ENCODE measurements at regions not wholly inside any gene's neighbourhood (a gene's known extent, or its start where the extent isn't known, plus 50 kb on each side); places are given as distances from the start of the nearest gene placed in this dataset.
"Not testable (repeated sequence)": the region's sequence is repeated elsewhere in the genome, so short reads cannot be mapped to it uniquely, and the experiment has no call there.

- no peak overlapping the region for H3K4me3 ChIP-seq (ENCODE audit: low read length)
- TF ChIP-seq CTCF (IDR thresholded peaks at IDR 0.05; ENCODE audit: insufficient read depth, low read depth, low read length, missing control alignments), result no peak
- DNase-seq (ENCODE audit: low read depth), result peak; percentile 37
Observed at GRCh38 chr13:74251778-74252519, 117.7 kb upstream of the KLF12 start.

- no peak for TF ChIP-seq CTCF (IDR thresholded peaks at IDR 0.05; ENCODE audit: insufficient read depth, low read depth, low read length, missing control alignments)
- H3K4me3 ChIP-seq (ENCODE audit: low read length), result no peak overlapping the region
- DNase-seq (ENCODE audit: low read depth), result peak; percentile 89
Observed at GRCh38 chr13:74250738-74251190, 116.6 kb upstream of the KLF12 start.

GRCh38 chr13:74248477-74248876, 114.3 kb upstream of the KLF12 start:
- no peak for TF ChIP-seq CTCF (IDR thresholded peaks at IDR 0.05; ENCODE audit: insufficient read depth, low read depth, low read length, missing control alignments)
- H3K4me3 ChIP-seq (ENCODE audit: low read length), result no peak overlapping the region
- DNase-seq (ENCODE audit: low read depth), result no peak

- H3K4me3 ChIP-seq (ENCODE audit: low read length), result no peak overlapping the region
- DNase-seq (ENCODE audit: low read depth), result no peak
- no peak for TF ChIP-seq CTCF (IDR thresholded peaks at IDR 0.05; ENCODE audit: insufficient read depth, low read depth, low read length, missing control alignments)
Observed at GRCh38 chr13:74246487-74246886, 112.3 kb upstream of the KLF12 start.

- DNase-seq (ENCODE audit: low read depth), result peak; percentile 68
- no peak overlapping the region for H3K4me3 ChIP-seq (ENCODE audit: low read length)
- no peak for TF ChIP-seq CTCF (IDR thresholded peaks at IDR 0.05; ENCODE audit: insufficient read depth, low read depth, low read length, missing control alignments)
Observed at GRCh38 chr13:74243637-74244526, 109.7 kb upstream of the KLF12 start.

GRCh38 chr13:74241343-74241742, 107.1 kb upstream of the KLF12 start:
- not testable (repeated sequence) for H3K4me3 ChIP-seq (ENCODE audit: low read length)

GRCh38 chr13:74230984-74231501, 96.8 kb upstream of the KLF12 start:
- no peak overlapping the region for H3K4me3 ChIP-seq (ENCODE audit: low read length)
- DNase-seq (ENCODE audit: low read depth), result no peak
- no peak for TF ChIP-seq CTCF (IDR thresholded peaks at IDR 0.05; ENCODE audit: insufficient read depth, low read depth, low read length, missing control alignments)

More at GRCh38 chr13:74241343-74241742, 107.1 kb upstream of the KLF12 start:
- not testable (repeated sequence) for DNase-seq (ENCODE audit: low read depth)
